ENCODE measurements at regions not wholly inside any gene's neighbourhood (a gene's known extent, or its start where the extent isn't known, plus 50 kb on each side); places are given as distances from the start of the nearest gene placed in this dataset.

DNA sequence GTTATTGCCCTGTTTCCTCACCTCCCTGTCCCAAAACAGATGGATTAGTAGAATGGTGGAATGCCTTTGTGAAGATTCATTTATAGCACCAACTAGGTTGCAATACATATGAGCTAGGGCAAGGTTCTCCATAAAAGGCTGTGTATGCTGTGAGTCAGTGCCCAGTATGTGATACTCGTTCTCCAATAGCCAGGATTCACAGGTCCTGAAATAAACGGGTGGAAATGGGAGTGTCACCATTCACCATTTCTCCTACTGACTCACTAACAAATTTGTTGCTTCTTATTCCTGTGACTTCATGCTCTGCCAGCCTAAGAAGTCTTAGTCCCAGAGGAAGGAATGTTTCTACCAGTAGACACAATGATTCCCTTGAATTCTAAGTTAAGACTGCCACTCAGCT, 1745.4 kb downstream of the SLITRK1 start:
- H3K4me1 ChIP-seq (ENCODE audit: control insufficient read depth, extremely low read depth, insufficient read depth, low read length): no peaks in the 10 kb centered on the region
- no peak for FAIRE-seq

More for the DNA sequence above, 1745.4 kb downstream of the SLITRK1 start:
- dilution Hi-C loops (cut with MboI; ENCODE audit: extremely low pct_ligation_motif_present, low sequenced_read_pairs) (no loop called here), intact Hi-C loops (cut with micrococcal nuclease) (no loop called here)
- CTCF ChIA-PET: no interaction called here
- TF ChIP-seq FOS (IDR thresholded peaks at IDR 0.05; ENCODE audit: borderline replicate concordance, insufficient read depth, low read length): no peak
- no peak for TF ChIP-seq MYC (IDR thresholded peaks at IDR 0.05; ENCODE audit: low read depth, low read length)
- TF ChIP-seq, protein P1, sequence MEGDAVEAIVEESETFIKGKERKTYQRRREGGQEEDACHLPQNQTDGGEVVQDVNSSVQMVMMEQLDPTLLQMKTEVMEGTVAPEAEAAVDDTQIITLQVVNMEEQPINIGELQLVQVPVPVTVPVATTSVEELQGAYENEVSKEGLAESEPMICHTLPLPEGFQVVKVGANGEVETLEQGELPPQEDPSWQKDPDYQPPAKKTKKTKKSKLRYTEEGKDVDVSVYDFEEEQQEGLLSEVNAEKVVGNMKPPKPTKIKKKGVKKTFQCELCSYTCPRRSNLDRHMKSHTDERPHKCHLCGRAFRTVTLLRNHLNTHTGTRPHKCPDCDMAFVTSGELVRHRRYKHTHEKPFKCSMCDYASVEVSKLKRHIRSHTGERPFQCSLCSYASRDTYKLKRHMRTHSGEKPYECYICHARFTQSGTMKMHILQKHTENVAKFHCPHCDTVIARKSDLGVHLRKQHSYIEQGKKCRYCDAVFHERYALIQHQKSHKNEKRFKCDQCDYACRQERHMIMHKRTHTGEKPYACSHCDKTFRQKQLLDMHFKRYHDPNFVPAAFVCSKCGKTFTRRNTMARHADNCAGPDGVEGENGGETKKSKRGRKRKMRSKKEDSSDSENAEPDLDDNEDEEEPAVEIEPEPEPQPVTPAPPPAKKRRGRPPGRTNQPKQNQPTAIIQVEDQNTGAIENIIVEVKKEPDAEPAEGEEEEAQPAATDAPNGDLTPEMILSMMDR (IDR thresholded peaks at IDR 0.05; ENCODE audit: extremely low read depth in 1 of 2, insufficient read depth in 1 of 2, low read depth in 1 of 2, low read length in 2 of 2): no peak
- TF ChIP-seq, protein P2, sequence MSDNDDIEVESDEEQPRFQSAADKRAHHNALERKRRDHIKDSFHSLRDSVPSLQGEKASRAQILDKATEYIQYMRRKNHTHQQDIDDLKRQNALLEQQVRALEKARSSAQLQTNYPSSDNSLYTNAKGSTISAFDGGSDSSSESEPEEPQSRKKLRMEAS (IDR thresholded peaks at IDR 0.05; ENCODE audit: insufficient read depth, insufficient read length): no peak
- no peak for TF ChIP-seq POLR2AphosphoS5 (IDR thresholded peaks at IDR 0.05; ENCODE audit: insufficient read depth, low read depth, low read length)
- TF ChIP-seq EZH2 (IDR thresholded peaks at IDR 0.05; ENCODE audit: borderline replicate concordance, low read depth, low read length, severe bottlenecking): no peak
- no peak for TF ChIP-seq GATA2 (IDR thresholded peaks at IDR 0.05; ENCODE audit: insufficient read depth, insufficient read length, low read depth, low read length)
- TF ChIP-seq JUN (IDR thresholded peaks at IDR 0.05; ENCODE audit: borderline replicate concordance, insufficient read depth, insufficient read length, low read depth): no peak
- no peak for TF ChIP-seq POLR2A (IDR thresholded peaks at IDR 0.05; ENCODE audit: low read depth, low read length)
- DNase-seq (ENCODE audit: low read depth, low spot score): no peak
- no peak overlapping the region for H2AFZ ChIP-seq (ENCODE audit: low read depth, low read length)
- BruUV-seq (replicated peaks): no TSS peak
- no peak overlapping the region for H3K4me2 ChIP-seq (ENCODE audit: insufficient read depth, low read length)
- H4K20me1 ChIP-seq (replicated peaks; ENCODE audit: control insufficient read depth, extremely low read depth, insufficient read depth, low read length): no peaks in the 10 kb centered on the region
- H3K36me3 ChIP-seq (ENCODE audit: control insufficient read depth in 2 of 2, extremely low read depth in 1 of 2, insufficient read depth in 2 of 2, low read length in 2 of 2): no peaks in the 10 kb centered on the region
- no peak overlapping the region for H3K27ac ChIP-seq (ENCODE audit: insufficient read depth, low read depth, low read length)
- no peak overlapping the region for H3K4me3 ChIP-seq (replicated peaks in 1 of 3; ENCODE audit: insufficient read depth in 1 of 3, low read depth in 1 of 3, low read length in 3 of 3)
- H3K27me3 ChIP-seq (ENCODE audit: control insufficient read depth in 2 of 2, insufficient read depth in 2 of 2, low read length in 2 of 2): no peaks in the 10 kb centered on the region
- POLR2A ChIA-PET: no interaction called here
- no peak overlapping the region for H3K9ac ChIP-seq (replicated peaks; ENCODE audit: extremely low read depth, insufficient read depth, low read length)
- H3K79me2 ChIP-seq (ENCODE audit: control insufficient read depth, insufficient read depth, low read length): no peaks in the 10 kb centered on the region
- no peaks in the 10 kb centered on the region for H3K9me3 ChIP-seq (replicated peaks; ENCODE audit: control insufficient read depth, insufficient read depth, low read length)
- no peaks in the 10 kb centered on the region for H3K9me1 ChIP-seq (replicated peaks; ENCODE audit: control insufficient read depth, extremely low read depth, insufficient read depth, low read length)

All from endothelial cell of umbilical vein (primary cell).